ENCODE measurements at regions not wholly inside any gene's neighbourhood (a gene's known extent, or its start where the extent isn't known, plus 50 kb on each side); places are given as distances from the start of the nearest gene placed in this dataset.

DNA sequence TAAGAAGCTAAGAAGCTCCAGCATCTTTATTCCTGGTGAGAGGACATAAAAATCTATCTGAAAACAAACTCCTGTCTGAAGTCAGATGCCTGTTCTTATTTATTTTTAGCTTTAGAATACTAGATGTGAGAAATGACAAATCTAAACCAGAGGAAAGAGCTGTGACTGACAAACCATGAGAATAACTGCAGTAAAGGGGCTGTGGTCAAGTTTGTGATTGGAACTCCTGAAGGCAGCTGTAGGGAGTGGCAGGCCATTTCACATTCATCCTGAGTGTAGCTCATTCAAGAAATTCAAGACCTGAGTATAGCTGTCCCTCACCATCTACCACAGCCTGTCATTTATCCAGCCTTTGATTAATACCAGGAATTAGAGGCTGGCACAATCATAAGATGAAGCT lies 718.8 kb downstream of the BRINP1 start:
- TF ChIP-seq CTCF (IDR thresholded peaks at IDR 0.05; ENCODE audit: insufficient read depth, low read length) (no peak), POLR2AphosphoS5 (IDR thresholded peaks at IDR 0.05; ENCODE audit: low read depth) (no peak), REST (IDR thresholded peaks at IDR 0.05; ENCODE audit: insufficient replicate concordance, low read depth) (no peak), SPI1 (IDR thresholded peaks at IDR 0.05; ENCODE audit: borderline replicate concordance, low read depth) (no peak), GABPA (IDR thresholded peaks at IDR 0.05; ENCODE audit: low read depth) (no peak)

All from HL-60 (cell line).